HEK293T (cell line): ENCODE measurements at regions not wholly inside any gene's neighbourhood (a gene's known extent, or its start where the extent isn't known, plus 50 kb on each side); places are given as distances from the start of the nearest gene placed in this dataset.

Experiments
- ARNT ChIP-seq: fragments of 450-650 bp; IDR thresholded peaks from 2 replicates; pipeline ENCODE4 v1.6.1; 2017; ENCODE audit warnings: mild to moderate bottlenecking
- BHLHE40 ChIP-seq: fragments of 450-650 bp; IDR thresholded peaks from 2 replicates; pipeline ENCODE4 v1.6.1; 2016; ENCODE audit warnings: mild to moderate bottlenecking, moderate library complexity, borderline replicate concordance
- FOXA1 ChIP-seq: fragments of 450-650 bp; IDR thresholded peaks from 2 replicates; pipeline ENCODE4 v1.6.1; 2016; ENCODE audit warnings: mild to moderate bottlenecking
- FOXM1 ChIP-seq: fragments of 450-650 bp; IDR thresholded peaks from 2 replicates; pipeline ENCODE4 v1.6.1; 2017; ENCODE audit warnings: mild to moderate bottlenecking, borderline replicate concordance
- HDGF ChIP-seq: fragments of 450-650 bp; IDR thresholded peaks from 2 replicates; pipeline ENCODE4 v1.6.1; 2017; ENCODE audit warnings: antibody characterized with exemption, borderline replicate concordance
- NFRKB ChIP-seq: fragments of 450-650 bp; IDR thresholded peaks from 2 replicates; pipeline ENCODE4 v1.6.1; 2016; ENCODE audit warnings: mild to moderate bottlenecking, moderate library complexity
- SP1 ChIP-seq: fragments of 450-650 bp; IDR thresholded peaks from 2 replicates; pipeline ENCODE4 v1.6.1; 2017
- SUZ12 ChIP-seq: fragments of 450-650 bp; IDR thresholded peaks from 2 replicates; pipeline ENCODE4 v1.6.1; 2016; ENCODE audit warnings: mild to moderate bottlenecking
- TARDBP ChIP-seq: fragments of 450-650 bp; IDR thresholded peaks from 2 replicates; pipeline ENCODE4 v1.6.1; 2016
- ZNF384 ChIP-seq: fragments of 450-650 bp; IDR thresholded peaks from 2 replicates; pipeline ENCODE4 v1.6.1; 2016

DNA sequence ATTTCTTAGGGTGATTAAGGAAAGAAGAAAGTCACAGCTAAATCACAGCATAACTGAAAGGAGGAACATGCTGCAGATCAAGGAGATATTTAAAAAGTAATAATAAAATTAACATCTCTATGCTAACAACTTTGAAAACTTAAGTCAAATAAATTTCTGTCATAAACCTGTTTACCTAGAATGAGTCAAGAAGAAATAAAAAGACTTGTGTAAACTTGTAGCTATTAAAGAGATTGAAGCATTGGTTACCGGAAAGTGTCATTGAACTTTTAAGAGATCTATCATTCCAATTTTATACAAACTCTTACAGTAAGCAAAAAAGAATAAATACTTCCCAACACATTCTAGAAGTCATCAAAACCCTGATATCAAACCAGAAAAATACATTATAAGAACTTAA lies 520.1 kb upstream of the SYT4 start:
- no peak for TF ChIP-seq SUZ12
- no peak for TF ChIP-seq HDGF
- no peak for TF ChIP-seq SP1
- TF ChIP-seq TARDBP: no peak
- TF ChIP-seq ZNF384: no peak
- TF ChIP-seq NFRKB: no peak
- TF ChIP-seq FOXM1: no peak
- no peak for TF ChIP-seq BHLHE40
- TF ChIP-seq ARNT: no peak
- TF ChIP-seq FOXA1: no peak
